Peyer's patch (tissue), 4 donors: ENCODE measurements at regions not wholly inside any gene's neighbourhood (a gene's known extent, or its start where the extent isn't known, plus 50 kb on each side); places are given as distances from the start of the nearest gene placed in this dataset.

ENCODE experiments used
- DNase-seq, 3 donors: peaks; one replicate each; pipeline ENCODE4 v3.0.0-alpha.2; 2017 to 2019
- H3K27ac ChIP-seq, 4 donors: fragments of 200-600 bp; sonication (generic); one replicate each; pipeline ENCODE4 v1.5.1; 2016 to 2019
- H3K27me3 ChIP-seq, 2 donors: fragments of 200-600 bp; sonication (generic); one replicate each; pipeline ENCODE4 v1.5.1; 2019
- H3K36me3 ChIP-seq, 3 donors: fragments of 200-600 bp; sonication (generic); one replicate each; pipeline ENCODE4 v1.5.1; 2016 to 2019
- H3K4me1 ChIP-seq, 4 donors: fragments of 200-600 bp; sonication (generic); one replicate each; pipeline ENCODE4 v1.5.1; 2016 to 2019
- H3K4me3 ChIP-seq, 4 donors: fragments of 200-600 bp; sonication (generic); 1 replicate in 3 of 4; 2 replicates in 1 of 4; pipeline ENCODE4 v1.5.1; 2016 to 2019; ENCODE audit warnings: mild to moderate bottlenecking in 1 of 4
- H3K9me3 ChIP-seq, 4 donors: fragments of 200-600 bp; sonication (generic); one replicate each; pipeline ENCODE4 v1.5.1; 2016 to 2019; ENCODE audit warnings: mild to moderate bottlenecking in 1 of 4
- POLR2A ChIP-seq, 2 donors: fragments of 450-650 bp; IDR thresholded peaks; one replicate each; pipeline ENCODE4 v1.5.1; 2017; ENCODE audit warnings: antibody characterized with exemption in 2 of 2, mild to moderate bottlenecking in 2 of 2, moderate library complexity in 2 of 2
- TF ChIP-seq, protein P1 (sequence below), 6 experiments: fragments of 450-650 bp in 4 of 6; fragments of 200-600 bp in 2 of 6; sonication (generic) in 1 of 6; IDR thresholded peaks; one replicate each; pipeline ENCODE4 v1.5.1; 2017 to 2019; ENCODE audit warnings: antibody characterized with exemption in 6 of 6, mild to moderate bottlenecking in 3 of 6, moderate library complexity in 1 of 6

DNA sequence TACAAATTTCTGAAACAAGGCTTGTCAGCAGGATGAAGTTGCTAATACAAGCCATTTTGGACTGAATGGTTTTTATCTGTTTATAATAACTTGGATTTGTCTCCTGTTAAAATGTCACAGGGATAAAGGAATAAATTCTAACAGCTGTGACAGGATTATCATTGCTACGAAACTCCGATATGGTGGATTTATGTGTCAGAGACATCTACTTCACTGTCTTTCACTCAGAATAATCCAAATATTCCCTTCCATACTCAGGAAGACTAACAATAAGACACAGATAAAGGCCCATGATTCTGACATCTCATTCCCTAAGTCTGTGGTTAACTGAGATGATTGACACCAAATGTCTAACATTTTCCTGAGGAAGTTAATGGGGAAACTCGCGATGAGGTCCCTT is 529.8 kb upstream of the GOT2 start:
- Histone ChIP-seq H3K27me3 (no peaks in the 10 kb centered on the region), H3K4me1 (no peaks in the 10 kb centered on the region), H3K27ac (no peak overlapping the region), H3K9me3 (peaks cover 0 to 2% (median 0%) of the 10 kb centered on the region in 4 donors), H3K4me3 (no peak overlapping the region), H3K36me3 (no peaks in the 10 kb centered on the region)
- DNase-seq, result no peak
- no peak for TF ChIP-seq POLR2A (IDR thresholded peaks at IDR 0.05)

- Histone ChIP-seq H3K4me1 (no peaks in the 10 kb centered on the region), H3K4me3 (no peak overlapping the region), H3K9me3 (peaks cover 0 to 2% (median 0%) of the 10 kb centered on the region in 4 donors), H3K27me3 (no peaks in the 10 kb centered on the region), H3K36me3 (no peaks in the 10 kb centered on the region), H3K27ac (no peak overlapping the region)
- TF ChIP-seq, protein P1, sequence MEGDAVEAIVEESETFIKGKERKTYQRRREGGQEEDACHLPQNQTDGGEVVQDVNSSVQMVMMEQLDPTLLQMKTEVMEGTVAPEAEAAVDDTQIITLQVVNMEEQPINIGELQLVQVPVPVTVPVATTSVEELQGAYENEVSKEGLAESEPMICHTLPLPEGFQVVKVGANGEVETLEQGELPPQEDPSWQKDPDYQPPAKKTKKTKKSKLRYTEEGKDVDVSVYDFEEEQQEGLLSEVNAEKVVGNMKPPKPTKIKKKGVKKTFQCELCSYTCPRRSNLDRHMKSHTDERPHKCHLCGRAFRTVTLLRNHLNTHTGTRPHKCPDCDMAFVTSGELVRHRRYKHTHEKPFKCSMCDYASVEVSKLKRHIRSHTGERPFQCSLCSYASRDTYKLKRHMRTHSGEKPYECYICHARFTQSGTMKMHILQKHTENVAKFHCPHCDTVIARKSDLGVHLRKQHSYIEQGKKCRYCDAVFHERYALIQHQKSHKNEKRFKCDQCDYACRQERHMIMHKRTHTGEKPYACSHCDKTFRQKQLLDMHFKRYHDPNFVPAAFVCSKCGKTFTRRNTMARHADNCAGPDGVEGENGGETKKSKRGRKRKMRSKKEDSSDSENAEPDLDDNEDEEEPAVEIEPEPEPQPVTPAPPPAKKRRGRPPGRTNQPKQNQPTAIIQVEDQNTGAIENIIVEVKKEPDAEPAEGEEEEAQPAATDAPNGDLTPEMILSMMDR (IDR thresholded peaks at IDR 0.05), result no peak
- TF ChIP-seq POLR2A (IDR thresholded peaks at IDR 0.05), result no peak
- no peak for DNase-seq
Measured at GRCh38 chr16:59260892-59261291, 526.8 kb upstream of the GOT2 start.

DNA sequence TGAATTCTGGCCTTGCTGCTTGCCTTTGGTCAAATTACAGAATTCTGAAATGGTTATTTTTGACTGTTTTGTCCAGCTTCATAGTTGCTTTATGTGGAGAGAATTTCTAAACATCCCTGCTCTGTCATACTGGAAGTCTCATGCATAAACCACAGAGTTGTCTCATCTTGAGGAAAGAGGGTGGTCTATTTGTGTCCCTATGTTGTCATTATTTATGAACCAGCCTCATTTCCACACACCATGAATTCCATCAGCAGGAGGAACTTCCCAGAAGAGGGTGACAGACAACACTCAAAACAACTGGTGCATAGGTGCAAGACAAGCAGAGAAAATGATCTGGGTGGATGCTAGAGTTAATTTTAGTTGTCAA is 525.8 kb upstream of the GOT2 start:
- TF ChIP-seq POLR2A (IDR thresholded peaks at IDR 0.05), result no peak
- TF ChIP-seq, protein P1 (IDR thresholded peaks at IDR 0.05), result no peak
- no peak for DNase-seq
- Histone ChIP-seq H3K27me3 (no peaks in the 10 kb centered on the region), H3K36me3 (no peaks in the 10 kb centered on the region), H3K27ac (no peak overlapping the region), H3K4me3 (no peak overlapping the region), H3K4me1 (no peaks in the 10 kb centered on the region), H3K9me3 (peaks cover 0 to 2% (median 0%) of the 10 kb centered on the region in 4 donors)

DNA sequence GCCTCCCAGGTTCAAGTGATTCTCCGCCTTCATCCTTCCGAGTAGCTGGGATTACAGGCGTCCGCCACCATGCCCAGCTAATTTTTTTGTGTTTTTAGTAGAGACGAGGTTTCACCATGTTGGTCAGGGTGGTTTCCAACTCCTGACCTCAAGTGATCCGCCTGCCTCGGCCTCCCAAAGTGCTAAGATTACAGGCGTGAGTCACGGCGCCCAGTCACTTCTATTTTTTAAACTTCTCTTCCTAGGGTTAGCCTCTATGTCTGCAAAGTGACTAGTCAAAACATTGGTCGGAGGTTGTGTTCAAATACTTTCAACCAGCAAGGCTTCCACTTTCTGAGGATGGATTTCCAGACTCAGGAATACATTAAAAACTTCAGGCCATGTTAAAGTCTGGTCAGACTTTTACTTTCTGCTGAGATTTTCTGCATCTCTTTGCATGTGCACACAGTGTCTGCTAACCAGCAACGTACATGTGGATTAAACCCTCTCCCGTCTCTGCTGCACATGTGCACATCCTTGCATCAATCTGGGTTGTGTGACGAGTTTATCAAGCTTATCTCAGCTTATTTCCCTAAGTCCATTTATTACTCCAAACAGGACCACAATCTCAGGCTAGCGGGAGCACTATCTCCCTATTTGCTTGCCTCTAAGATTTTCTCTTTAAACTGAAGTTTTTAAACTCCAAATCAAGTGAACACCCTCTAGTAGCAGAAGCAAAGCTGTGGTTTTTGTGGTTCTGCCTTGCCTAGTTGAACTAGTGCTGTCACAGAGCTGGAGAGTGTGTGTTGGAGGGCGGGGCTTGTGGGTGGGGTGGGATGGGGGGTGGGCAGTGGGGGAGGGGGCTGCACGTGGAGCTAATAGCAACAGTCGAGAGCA is 525.2 kb upstream of the GOT2 start:
- no peak for DNase-seq
- Histone ChIP-seq H3K27ac (no peak overlapping the region), H3K4me1 (no peaks in the 10 kb centered on the region), H3K4me3 (no peak overlapping the region), H3K27me3 (no peaks in the 10 kb centered on the region), H3K9me3 (peaks cover 0 to 2% (median 0%) of the 10 kb centered on the region in 4 donors), H3K36me3 (no peaks in the 10 kb centered on the region)
- no peak for TF ChIP-seq POLR2A (IDR thresholded peaks at IDR 0.05)
- TF ChIP-seq, protein P1 (IDR thresholded peaks at IDR 0.05), result no peak

- H3K4me1 ChIP-seq, result no peaks in the 10 kb centered on the region
- no peaks in the 10 kb centered on the region for H3K36me3 ChIP-seq
- H3K9me3 ChIP-seq, result no peaks in the 10 kb centered on the region
- H3K27ac ChIP-seq, result no peak overlapping the region
- no peak overlapping the region for H3K4me3 ChIP-seq
- no peak for DNase-seq
- no peaks in the 10 kb centered on the region for H3K27me3 ChIP-seq
- TF ChIP-seq, protein P1 (IDR thresholded peaks at IDR 0.05), result no peak
- TF ChIP-seq POLR2A (IDR thresholded peaks at IDR 0.05), result no peak
Measured at GRCh38 chr16:59252317-59252716, 518.2 kb upstream of the GOT2 start.

GRCh38 chr16:59249011-59249410 is 514.9 kb upstream of the GOT2 start:
- DNase-seq, result no peak
- TF ChIP-seq POLR2A (IDR thresholded peaks at IDR 0.05), result no peak
- TF ChIP-seq, protein P1 (IDR thresholded peaks at IDR 0.05), result no peak
- no peaks in the 10 kb centered on the region for H3K27me3 ChIP-seq
- no peak overlapping the region for H3K4me3 ChIP-seq
- no peaks in the 10 kb centered on the region for H3K36me3 ChIP-seq
- H3K9me3 ChIP-seq, result no peaks in the 10 kb centered on the region
- H3K4me1 ChIP-seq, result no peaks in the 10 kb centered on the region
- H3K27ac ChIP-seq, result no peak overlapping the region
